GM12864 (cell line): ENCODE measurements at regions not wholly inside any gene's neighbourhood (a gene's known extent, or its start where the extent isn't known, plus 50 kb on each side); places are given as distances from the start of the nearest gene placed in this dataset.
"Not testable (repeated sequence)": the region's sequence is repeated elsewhere in the genome, so short reads cannot be mapped to it uniquely, and the experiment has no call there.

Experiments
- DNase-seq: peaks from one replicate; pipeline ENCODE4 v3.0.0-alpha.2; 2011; ENCODE audit warnings: low read depth
- H3K4me3 ChIP-seq: 2 replicates; pipeline ENCODE4 v1.5.1; 2011; ENCODE audit warnings: mild to moderate bottlenecking, low read depth, low read length, control low read depth
- CTCF ChIP-seq: IDR thresholded peaks from 2 replicates; pipeline ENCODE4 v1.5.1; 2011; ENCODE audit warnings: low read depth, mild to moderate bottlenecking, moderate library complexity, low read length, control low read depth, inconsistent platforms; ENCODE audit errors: missing control alignments

- TF ChIP-seq CTCF, result no peak
- H3K4me3 ChIP-seq, result no peak overlapping the region
- DNase-seq, result no peak
Observed at GRCh38 chr11:37456746-37457145, 858.7 kb upstream of the RAG2 start.

GRCh38 chr11:37451903-37452302, 853.9 kb upstream of the RAG2 start:
- no peak overlapping the region for H3K4me3 ChIP-seq
- TF ChIP-seq CTCF, result no peak
- DNase-seq, result no peak

- no peak for DNase-seq
- no peak for TF ChIP-seq CTCF
- H3K4me3 ChIP-seq, result no peak overlapping the region
Observed at GRCh38 chr11:37450613-37451012, 852.6 kb upstream of the RAG2 start.

- H3K4me3 ChIP-seq, result no peak overlapping the region
- no peak for DNase-seq
- no peak for TF ChIP-seq CTCF
Observed at GRCh38 chr11:37449146-37449545, 851.1 kb upstream of the RAG2 start.

- no peak overlapping the region for H3K4me3 ChIP-seq
- TF ChIP-seq CTCF, result no peak
- DNase-seq, result no peak
Observed at GRCh38 chr11:37442576-37442975, 844.5 kb upstream of the RAG2 start.

- not testable (repeated sequence) for H3K4me3 ChIP-seq, DNase-seq
Observed at GRCh38 chr11:37431633-37432230, 833.7 kb upstream of the RAG2 start.

- not testable (repeated sequence) for H3K4me3 ChIP-seq, DNase-seq
Observed at GRCh38 chr11:37430966-37431632, 833.1 kb upstream of the RAG2 start.

GRCh38 chr11:37422511-37422910, 824.5 kb upstream of the RAG2 start:
- no peak for TF ChIP-seq CTCF
- no peak overlapping the region for H3K4me3 ChIP-seq
- DNase-seq, result no peak
